GM12865 (cell line): ENCODE measurements at regions not wholly inside any gene's neighbourhood (a gene's known extent, or its start where the extent isn't known, plus 50 kb on each side); places are given as distances from the start of the nearest gene placed in this dataset.

Experiments used
- DNase-seq: peaks from one replicate; pipeline ENCODE4 v3.0.0; 2010; ENCODE audit warnings: low read depth
- H3K4me3 ChIP-seq: 2 replicates; pipeline ENCODE4 v1.5.1; 2011; ENCODE audit warnings: mild to moderate bottlenecking, low read depth, low read length, control low read depth
- TF ChIP-seq, protein P1 (sequence below): IDR thresholded peaks from 2 replicates; pipeline ENCODE4 v1.5.1; 2011; ENCODE audit warnings: low read length, control low read depth, low read depth, inconsistent platforms; ENCODE audit not compliant: insufficient read depth; ENCODE audit errors: missing control alignments

DNA sequence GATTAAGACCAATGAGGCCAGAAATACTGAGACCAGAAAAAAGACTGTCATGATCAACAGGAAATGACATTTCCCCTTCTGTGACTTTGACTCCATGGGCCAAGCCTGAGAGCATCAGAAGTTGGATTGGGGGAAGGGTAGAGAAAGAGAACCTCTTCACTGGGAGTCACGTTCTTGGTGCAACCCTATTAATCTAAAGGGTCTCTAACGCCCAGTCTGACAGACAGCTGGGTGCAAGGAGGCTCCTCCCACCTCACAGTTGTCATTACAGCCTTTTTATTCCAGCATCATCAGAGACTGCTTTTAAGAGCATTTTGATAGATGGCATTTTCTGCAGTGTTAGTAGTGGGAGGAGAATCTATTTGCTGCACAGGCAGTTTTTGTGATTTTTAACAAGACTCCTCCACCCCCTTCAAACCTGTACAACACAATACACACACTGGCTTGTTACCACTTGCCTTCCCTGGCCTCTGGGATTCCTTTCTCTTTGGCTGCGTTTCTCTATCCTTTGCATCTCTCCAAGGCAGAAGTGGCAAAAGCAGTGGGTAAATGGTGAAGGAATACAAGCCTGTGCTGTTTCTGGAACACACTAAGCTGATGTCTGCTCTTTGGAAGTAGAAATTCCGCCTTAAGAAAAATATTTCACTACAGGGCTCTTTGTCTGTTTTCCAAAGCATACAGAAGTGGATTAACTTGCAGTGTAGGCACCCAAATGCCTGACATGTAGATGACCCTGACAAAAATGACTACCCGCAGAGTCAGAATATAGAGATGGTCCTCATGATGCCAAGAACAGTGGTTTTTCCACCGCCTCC lies 310.4 kb upstream of the ZNF608 start:
- H3K4me3 ChIP-seq = no peak overlapping the region
- TF ChIP-seq, protein P1, sequence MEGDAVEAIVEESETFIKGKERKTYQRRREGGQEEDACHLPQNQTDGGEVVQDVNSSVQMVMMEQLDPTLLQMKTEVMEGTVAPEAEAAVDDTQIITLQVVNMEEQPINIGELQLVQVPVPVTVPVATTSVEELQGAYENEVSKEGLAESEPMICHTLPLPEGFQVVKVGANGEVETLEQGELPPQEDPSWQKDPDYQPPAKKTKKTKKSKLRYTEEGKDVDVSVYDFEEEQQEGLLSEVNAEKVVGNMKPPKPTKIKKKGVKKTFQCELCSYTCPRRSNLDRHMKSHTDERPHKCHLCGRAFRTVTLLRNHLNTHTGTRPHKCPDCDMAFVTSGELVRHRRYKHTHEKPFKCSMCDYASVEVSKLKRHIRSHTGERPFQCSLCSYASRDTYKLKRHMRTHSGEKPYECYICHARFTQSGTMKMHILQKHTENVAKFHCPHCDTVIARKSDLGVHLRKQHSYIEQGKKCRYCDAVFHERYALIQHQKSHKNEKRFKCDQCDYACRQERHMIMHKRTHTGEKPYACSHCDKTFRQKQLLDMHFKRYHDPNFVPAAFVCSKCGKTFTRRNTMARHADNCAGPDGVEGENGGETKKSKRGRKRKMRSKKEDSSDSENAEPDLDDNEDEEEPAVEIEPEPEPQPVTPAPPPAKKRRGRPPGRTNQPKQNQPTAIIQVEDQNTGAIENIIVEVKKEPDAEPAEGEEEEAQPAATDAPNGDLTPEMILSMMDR = no peak
- DNase-seq = no peak

DNA sequence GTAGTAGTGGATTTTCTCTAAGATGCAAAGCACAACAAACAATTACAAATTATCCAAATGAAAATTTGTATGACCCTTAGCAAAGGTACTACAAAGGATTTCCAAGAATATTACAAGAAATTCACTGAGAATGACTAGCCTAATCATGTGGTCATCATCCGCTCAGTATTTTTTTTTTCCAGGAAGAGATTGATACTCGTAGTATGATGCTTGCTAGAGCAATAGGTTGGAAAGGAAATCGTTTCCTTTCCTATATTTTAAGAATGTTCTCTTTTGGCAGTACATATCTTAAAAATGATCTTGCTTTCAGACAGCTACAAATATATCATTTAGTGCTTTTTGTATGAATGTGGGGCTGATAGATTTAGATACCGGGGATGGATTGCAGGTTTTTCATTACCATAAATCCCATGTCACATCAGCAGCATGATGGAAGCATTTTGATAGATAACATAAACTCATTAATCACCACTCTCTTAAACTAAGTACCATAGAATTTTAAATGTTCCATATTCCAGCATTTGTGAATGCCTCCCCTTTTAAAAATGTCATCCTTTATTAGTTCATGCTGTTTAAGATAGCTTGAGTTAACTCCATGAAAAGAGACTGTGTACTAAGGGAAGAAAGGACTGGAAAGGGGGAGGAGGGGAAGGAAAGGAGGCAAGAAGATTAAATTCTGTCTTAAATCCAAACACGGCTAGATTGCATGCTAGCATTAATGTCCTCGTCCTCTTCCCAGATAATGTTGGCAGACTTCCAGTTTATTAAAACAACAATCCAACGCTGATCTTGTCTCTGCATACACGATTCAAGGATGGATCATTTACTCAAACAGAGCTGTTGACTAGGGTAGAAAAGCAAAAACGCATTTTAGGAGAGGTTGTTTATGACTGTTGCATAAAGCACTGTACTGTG lies 311.7 kb upstream of the ZNF608 start:
- DNase-seq = no peak
- H3K4me3 ChIP-seq = no peak overlapping the region
- TF ChIP-seq, protein P1 = no peak

DNA sequence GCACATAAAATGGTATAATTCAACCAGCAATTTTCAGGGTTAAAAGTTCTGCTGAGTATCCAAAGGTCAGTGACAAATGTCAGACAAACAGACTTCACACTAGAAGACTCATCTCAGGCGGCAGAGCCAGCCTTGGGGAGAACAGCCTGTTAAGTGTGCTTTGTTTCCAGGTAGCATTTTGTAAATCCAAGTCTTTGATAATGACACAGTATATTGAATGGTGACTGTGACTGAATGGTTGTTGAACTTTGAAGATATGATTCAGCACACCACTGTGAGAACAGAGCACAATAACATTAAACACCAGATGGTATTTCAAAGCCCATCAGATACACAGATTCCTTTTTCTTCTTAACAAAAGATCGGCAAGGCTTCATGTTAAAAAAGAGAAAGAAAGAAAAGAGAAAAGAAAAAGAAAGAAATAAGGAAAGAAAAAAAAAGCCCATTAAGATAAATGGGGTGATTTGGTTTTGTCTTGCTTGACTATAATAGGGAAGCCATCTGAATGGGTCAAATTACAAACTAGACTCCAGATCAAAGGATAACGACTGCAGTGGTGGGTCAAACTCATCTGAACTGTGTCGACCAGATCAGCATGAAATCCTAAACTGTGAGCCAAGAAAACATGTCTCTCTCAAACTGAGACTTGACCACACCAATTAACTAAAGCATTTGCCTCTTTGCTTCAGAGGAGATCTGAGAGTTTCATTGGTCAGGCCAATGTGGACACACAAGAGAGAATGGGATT lies 313.0 kb upstream of the ZNF608 start:
- TF ChIP-seq, protein P1 = no peak
- DNase-seq = no peak

DNA sequence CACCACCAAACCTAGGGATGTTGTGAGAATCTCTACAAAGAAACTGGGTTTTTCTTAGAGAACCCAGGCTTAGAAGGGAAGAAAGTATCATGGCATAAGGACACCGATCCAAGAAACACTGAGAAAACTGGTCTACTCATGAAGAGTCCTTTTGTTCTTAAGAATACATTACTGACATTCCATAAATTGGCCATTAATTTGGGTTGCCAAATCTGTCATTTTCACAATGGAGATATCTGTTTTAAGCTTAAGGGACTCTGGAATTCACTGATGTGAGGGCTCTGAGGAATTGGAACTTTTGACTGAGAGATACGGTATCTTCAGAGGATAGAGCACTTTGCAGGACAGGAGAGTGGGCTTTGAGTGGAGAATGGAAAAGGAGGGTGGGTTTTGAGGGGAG lies 315.3 kb upstream of the ZNF608 start:
- TF ChIP-seq, protein P1 = no peak
- DNase-seq = no peak
- no peak overlapping the region for H3K4me3 ChIP-seq

More for the DNA sequence above, 313.0 kb upstream of the ZNF608 start:
- no peak overlapping the region for H3K4me3 ChIP-seq

DNA sequence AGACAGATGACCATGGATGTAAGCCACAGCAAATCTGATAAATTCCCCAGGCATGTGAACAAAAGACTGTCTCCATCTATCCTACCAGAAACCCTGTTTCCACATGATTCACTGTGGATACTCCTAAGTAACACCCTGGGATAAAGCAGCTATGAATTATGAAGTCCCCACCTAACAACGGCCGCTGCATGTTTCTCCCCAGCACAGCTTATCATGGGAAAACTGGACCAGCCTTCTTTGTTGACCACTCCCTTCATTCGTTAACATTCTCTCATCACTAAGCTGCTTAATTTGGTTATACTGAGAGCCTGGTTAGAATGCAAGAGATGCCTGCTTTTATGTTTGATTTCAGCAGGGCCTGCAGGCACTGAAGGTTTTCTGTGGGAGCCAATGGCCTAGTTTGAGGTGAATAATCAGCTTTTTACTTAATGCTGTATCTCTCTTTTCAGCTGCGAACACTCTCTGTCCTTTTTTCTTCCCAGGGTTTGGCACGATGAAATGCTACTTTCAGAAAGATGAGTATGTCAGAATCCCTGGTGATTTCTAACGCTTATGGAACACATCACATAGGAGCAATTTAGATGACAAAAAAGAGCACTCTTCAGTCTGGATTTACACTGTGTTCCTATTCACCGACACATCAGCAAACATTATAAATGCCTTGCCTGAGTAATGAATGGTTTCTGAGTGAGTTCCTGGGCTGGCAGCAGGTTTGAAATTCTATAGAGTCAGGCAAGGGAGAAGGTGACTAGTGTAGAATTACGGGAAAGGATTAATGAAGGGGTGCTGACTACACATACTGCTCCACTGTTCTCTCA lies 318.4 kb upstream of the ZNF608 start:
- no peak for DNase-seq
- TF ChIP-seq, protein P1 = no peak
- H3K4me3 ChIP-seq = no peak overlapping the region

DNA sequence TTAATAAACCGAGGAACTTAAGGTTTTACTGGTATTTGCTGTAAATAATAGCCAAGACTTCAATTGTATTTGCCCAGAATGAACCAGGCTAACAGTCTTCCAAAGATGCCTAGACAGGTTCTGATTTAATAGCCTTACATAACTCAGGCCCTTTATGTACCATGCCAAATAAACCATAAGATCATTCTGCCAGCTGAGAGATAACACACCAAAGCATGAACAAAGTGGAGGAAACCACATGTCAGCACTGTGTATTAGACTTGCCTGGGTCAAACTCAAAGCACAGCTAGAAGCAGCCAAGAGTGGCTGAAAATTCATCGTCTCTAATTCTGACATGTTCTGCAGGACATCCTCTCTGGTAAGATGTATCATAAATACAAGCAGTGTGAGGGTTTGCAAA lies 319.3 kb upstream of the ZNF608 start:
- TF ChIP-seq, protein P1 = no peak
- no peak for DNase-seq
- H3K4me3 ChIP-seq = no peak overlapping the region
